ENCODE measurements at regions not wholly inside any gene's neighbourhood (a gene's known extent, or its start where the extent isn't known, plus 50 kb on each side); places are given as distances from the start of the nearest gene placed in this dataset.

- Histone ChIP-seq H3K36me3 (ENCODE audit: insufficient read depth, low read length) (peaks cover 13% of the 10 kb centered on the region), H4K20me1 (ENCODE audit: insufficient read depth, low read length) (no peaks in the 10 kb centered on the region), H3K79me2 (ENCODE audit: insufficient read depth, low read length) (no peaks in the 10 kb centered on the region), H3K4me3 (ENCODE audit: low read depth in 1 of 2, low read length in 2 of 2) (no peak overlapping the region), H3K4me1 (ENCODE audit: insufficient read depth, low read length) (peaks cover 13% of the 10 kb centered on the region; the same call in 1 of the 2 replicates), H3K27me3 (ENCODE audit: insufficient read depth, low read length, poor library complexity) (no peaks in the 10 kb centered on the region), H2AFZ (ENCODE audit: low read depth, low read length) (no peak overlapping the region), H3K4me2 (ENCODE audit: insufficient read depth, low read length) (no peak overlapping the region), H3K9me3 (ENCODE audit: insufficient read depth, low read length, severe bottlenecking) (no peaks in the 10 kb centered on the region), H3K9ac (ENCODE audit: low read depth, low read length) (no peak overlapping the region), H3K27ac (ENCODE audit: low read length) (no peak overlapping the region)
- TF ChIP-seq CTCF (IDR thresholded peaks at IDR 0.05; ENCODE audit: borderline replicate concordance, extremely low read depth, low read length, poor library complexity, severe bottlenecking) (no peak), EZH2 (IDR thresholded peaks at IDR 0.05; ENCODE audit: borderline replicate concordance, low read depth, low read length, severe bottlenecking) (no peak)
- DNase-seq (no peak), ATAC-seq (ENCODE audit: insufficient read depth, low read depth) (no peak)
These were observed 99.2 kb downstream of the GPR174 start for GRCh38 chrX:79243691-79244090.

- no peak overlapping the region for H3K27ac ChIP-seq (ENCODE audit: low read length)
- TF ChIP-seq CTCF (IDR thresholded peaks at IDR 0.05; ENCODE audit: borderline replicate concordance, extremely low read depth, low read length, poor library complexity, severe bottlenecking) (no peak), EZH2 (IDR thresholded peaks at IDR 0.05; ENCODE audit: borderline replicate concordance, low read depth, low read length, severe bottlenecking) (no peak)
- DNase-seq (no peak), ATAC-seq (ENCODE audit: insufficient read depth, low read depth) (no peak)
- no peak overlapping the region for H3K9ac ChIP-seq (ENCODE audit: low read depth, low read length)
- 0 out of 2 replicates have a peak, but pooled peaks cover 2% of the 10 kb centered on the region for H3K79me2 ChIP-seq (ENCODE audit: insufficient read depth, low read length)
- no peaks in the 10 kb centered on the region for H4K20me1 ChIP-seq (ENCODE audit: insufficient read depth, low read length)
- H3K36me3 ChIP-seq (ENCODE audit: insufficient read depth, low read length), result peaks cover 30% of the 10 kb centered on the region
- peaks cover 3% of the 10 kb centered on the region; the same call in 1 of the 2 replicates for H3K4me1 ChIP-seq (ENCODE audit: insufficient read depth, low read length)
- H3K9me3 ChIP-seq (ENCODE audit: insufficient read depth, low read length, severe bottlenecking), result no peaks in the 10 kb centered on the region
- H2AFZ ChIP-seq (ENCODE audit: low read depth, low read length), result no peak overlapping the region
- H3K27me3 ChIP-seq (ENCODE audit: insufficient read depth, low read length, poor library complexity), result no peaks in the 10 kb centered on the region
- no peak overlapping the region for H3K4me2 ChIP-seq (ENCODE audit: insufficient read depth, low read length)
- no peak overlapping the region for H3K4me3 ChIP-seq (ENCODE audit: low read depth in 1 of 2, low read length in 2 of 2)
These were observed 91.4 kb downstream of the GPR174 start for GRCh38 chrX:79235899-79236298.

- H3K9me3 ChIP-seq (ENCODE audit: insufficient read depth, low read length, severe bottlenecking), result no peaks in the 10 kb centered on the region
- no peak for DNase-seq
- H3K9ac ChIP-seq (ENCODE audit: low read depth, low read length), result no peak overlapping the region
- no peaks in the 10 kb centered on the region for H3K27me3 ChIP-seq (ENCODE audit: insufficient read depth, low read length, poor library complexity)
- no peak overlapping the region for H3K4me3 ChIP-seq (ENCODE audit: low read depth in 1 of 2, low read length in 2 of 2)
- no peak overlapping the region for H3K4me2 ChIP-seq (ENCODE audit: insufficient read depth, low read length)
- TF ChIP-seq EZH2 (IDR thresholded peaks at IDR 0.05; ENCODE audit: borderline replicate concordance, low read depth, low read length, severe bottlenecking) (no peak), CTCF (IDR thresholded peaks at IDR 0.05; ENCODE audit: borderline replicate concordance, extremely low read depth, low read length, poor library complexity, severe bottlenecking) (no peak)
- H2AFZ ChIP-seq (ENCODE audit: low read depth, low read length), result no peak overlapping the region
- 0 out of 2 replicates have a peak, but pooled peaks cover 2% of the 10 kb centered on the region for H3K4me1 ChIP-seq (ENCODE audit: insufficient read depth, low read length)
- peak overlapping the region; percentile 42; the same call in 1 of the 2 replicates for H3K27ac ChIP-seq (ENCODE audit: low read length)
- no peak for ATAC-seq (ENCODE audit: insufficient read depth, low read depth)
- H3K36me3 ChIP-seq (ENCODE audit: insufficient read depth, low read length), result peaks cover 14% of the 10 kb centered on the region
- no peaks in the 10 kb centered on the region for H4K20me1 ChIP-seq (ENCODE audit: insufficient read depth, low read length)
- H3K79me2 ChIP-seq (ENCODE audit: insufficient read depth, low read length), result peaks cover 2% of the 10 kb centered on the region; the same call in 1 of the 2 replicates
These were observed 87.2 kb downstream of the GPR174 start for GRCh38 chrX:79231662-79232061.

Measured in DND-41 (cell line).